HepG2 (cell line): ENCODE measurements at regions not wholly inside any gene's neighbourhood (a gene's known extent, or its start where the extent isn't known, plus 50 kb on each side); places are given as distances from the start of the nearest gene placed in this dataset.

Source experiments
- ATAC-seq: fragments of 200-7000 bp; cut with Tn5 transposase; 3 replicates; pipeline ENCODE4 v1.9.1; 2020; ENCODE audit warnings: mild to moderate bottlenecking, moderate library complexity
- BruUV-seq: library from RNA; stranded (reverse); fragments of 400-500 nt; replicated peaks from 2 replicates; lab custom pipeline; 2021; lab: Mats Ljungman, UMichigan
- CTCF ChIA-PET: fragments of 300-600 bp; formaldehyde crosslinking; extraction: SDS; loops from one replicate; lab custom pipeline; 2021; ENCODE audit warnings: low total read pairs, inconsistent platforms, low intra/inter-chr PET ratio; lab: Yijun Ruan, JAX
- POLR2A ChIA-PET: fragments of 350-600 bp; sonication (Branson Sonifier 250); formaldehyde crosslinking; loops from one replicate; lab custom pipeline; 2020; ENCODE audit warnings: antibody characterized with exemption, inconsistent platforms; lab: Yijun Ruan, JAX
- DNase-seq: peaks from one replicate; pipeline ENCODE4 v3.0.0-alpha.2; 2015; ENCODE audit warnings: low spot score
- FAIRE-seq: peaks from 3 replicates; lab custom pipeline; 2011; peaks lifted over from hg19 to GRCh38; lab: Jason Lieb, UNC
- H2AFZ ChIP-seq: one replicate; pipeline ENCODE4 v1.6.1; 2011; ENCODE audit warnings: low read length, inconsistent platforms
- H3K27ac ChIP-seq: fragments of 300-600 bp; 3 replicates; pipeline ENCODE4 v1.8.0; 2011; ENCODE audit warnings: mixed run types, mild to moderate bottlenecking, mixed read lengths, low read length, inconsistent platforms; ENCODE audit not compliant: insufficient read depth; ENCODE audit errors: extremely low read length
- H3K27me3 ChIP-seq, 2 experiments: fragments of 200-600 bp in 1 of 2; 2 replicates in 1 of 2; 3 replicates in 1 of 2; pipeline versions ENCODE4 v1.6.0 to v1.8.0; 2011; ENCODE audit warnings: low read length in 2 of 2, mild to moderate bottlenecking in 2 of 2, moderate library complexity in 2 of 2, inconsistent platforms in 1 of 2; ENCODE audit not compliant: insufficient read depth in 2 of 2, control insufficient read depth in 1 of 2
- H3K36me3 ChIP-seq, 2 experiments: fragments of 200-600 bp in 1 of 2; replicated peaks in 1 of 2; 2 replicates in 1 of 2; 3 replicates in 1 of 2; pipeline versions ENCODE4 v1.5.1 to v1.8.0; 2011; ENCODE audit warnings: low read length in 2 of 2, inconsistent platforms in 1 of 2; ENCODE audit not compliant: insufficient read depth in 2 of 2, control insufficient read depth in 1 of 2
- H3K4me1 ChIP-seq: 2 replicates; pipeline ENCODE4 v1.5.1; 2012; ENCODE audit warnings: low read length, inconsistent platforms; ENCODE audit not compliant: insufficient read depth
- H3K4me2 ChIP-seq: 2 replicates; pipeline ENCODE4 v1.6.0; 2011; ENCODE audit warnings: low read depth, low read length, inconsistent platforms
- H3K4me3 ChIP-seq, 3 experiments: fragments of 200-600 bp in 1 of 3; sonication (generic), shearing (Covaris generic) in 1 of 3; replicated peaks in 1 of 3; 2 replicates each; pipeline ENCODE4 v1.5.1; 2011 to 2016; ENCODE audit warnings: low read length in 3 of 3, inconsistent platforms in 2 of 3, low read depth in 2 of 3, mild to moderate bottlenecking in 2 of 3, control low read depth in 1 of 3, mixed read lengths in 1 of 3; ENCODE audit not compliant: insufficient read depth in 1 of 3
- H3K79me2 ChIP-seq: one replicate; pipeline ENCODE4 v1.6.1; 2011; ENCODE audit warnings: low read length, inconsistent platforms; ENCODE audit not compliant: insufficient read depth
- H3K9ac ChIP-seq: 2 replicates; pipeline ENCODE4 v1.6.0; 2011; ENCODE audit warnings: mild to moderate bottlenecking, low read depth, low read length, inconsistent platforms; ENCODE audit not compliant: insufficient read depth
- H3K9me3 ChIP-seq: 2 replicates; pipeline ENCODE4 v1.5.1; 2012; ENCODE audit warnings: mild to moderate bottlenecking, low read length
- H4K20me1 ChIP-seq: 2 replicates; pipeline ENCODE4 v1.6.0; 2011; ENCODE audit warnings: inconsistent platforms, mild to moderate bottlenecking, low read length, moderate library complexity; ENCODE audit not compliant: insufficient read depth
- CBX2 ChIP-seq, 2 experiments: fragments of 200-600 bp in 1 of 2; sonication (generic); formaldehyde crosslinking in 1 of 2; IDR thresholded peaks; 2 replicates each; pipeline versions ENCODE4 v1.7.0 to v1.8.1; 2018 to 2022; ENCODE audit warnings: low read depth in 2 of 2, low read length in 1 of 2, mild to moderate bottlenecking in 1 of 2, missing genetic modification reagents in 1 of 2
- DNMT3B ChIP-seq: conservative IDR thresholded peaks from 2 replicates; pipeline ENCODE4 v1.6.1; 2016; ENCODE audit warnings: missing biosample characterization, control low read depth
- EEA1 ChIP-seq: sonication (generic); formaldehyde crosslinking; IDR thresholded peaks from 2 replicates; pipeline ENCODE4 v1.5.1; 2020; ENCODE audit warnings: mild to moderate bottlenecking, missing genetic modification reagents, borderline replicate concordance
- IKZF1 ChIP-seq: fragments of 450-650 bp; IDR thresholded peaks from 2 replicates; pipeline ENCODE4 v1.7.1; 2016
- NCOA2 ChIP-seq: sonication (generic); formaldehyde crosslinking; IDR thresholded peaks from 2 replicates; pipeline ENCODE4 v1.8.0; 2022; ENCODE audit warnings: inconsistent platforms
- NFE2 ChIP-seq: sonication (generic); formaldehyde crosslinking; IDR thresholded peaks from 2 replicates; pipeline ENCODE4 v1.4.0; 2020; ENCODE audit warnings: missing genetic modification reagents
- NKX3-1 ChIP-seq: sonication (generic); formaldehyde crosslinking; IDR thresholded peaks from 2 replicates; pipeline ENCODE4 v1.5.0; 2020; ENCODE audit warnings: missing genetic modification reagents
- TFAP4 ChIP-seq: sonication (generic); IDR thresholded peaks from 2 replicates; pipeline ENCODE4 v1.6.1; 2016; ENCODE audit warnings: low read depth, borderline replicate concordance
- ZBTB46 ChIP-seq: sonication (generic); formaldehyde crosslinking; IDR thresholded peaks from 2 replicates; pipeline ENCODE4 v1.4.0; 2020; ENCODE audit warnings: mild to moderate bottlenecking, missing genetic modification reagents, borderline replicate concordance
- ZNF605 ChIP-seq: sonication (generic); formaldehyde crosslinking; IDR thresholded peaks from 2 replicates; pipeline ENCODE4 v1.8.0; 2022; ENCODE audit warnings: mild to moderate bottlenecking, missing genetic modification reagents
- ZNF7 ChIP-seq: IDR thresholded peaks from 2 replicates; pipeline ENCODE4 v1.6.1; 2016; ENCODE audit warnings: missing biosample characterization, missing genetic modification reagents
- WGBS: methylation state at CpG from one replicate; pipeline ENCODE4 v1.1.6; 2017; ENCODE audit warnings: low lambda C conversion rate; 5-methylcytosine and 5-hydroxymethylcytosine counted together
- in situ Hi-C: cut with HindIII; loops from 2 replicates; pipeline ENCODE4 v1.10.0; 2017; ENCODE audit warnings: low pct_unique_long_range_greater_than_20kb; ENCODE audit not compliant: extremely low pct_ligation_motif_present
- intact Hi-C: fragments of 100-400 bp; cut with micrococcal nuclease; formaldehyde crosslinking; loops from one replicate; pipeline ENCODE4 v1.10.0; 2022; ENCODE audit not compliant: unreplicated experiment
- TF ChIP-seq, protein P1 (sequence below): sonication (generic); formaldehyde crosslinking; IDR thresholded peaks from 2 replicates; pipeline ENCODE4 v1.4.0; 2020; ENCODE audit warnings: missing genetic modification reagents

- Histone ChIP-seq H3K4me1 (no peaks in the 10 kb centered on the region; the same call in 1 of the 2 replicates), H3K4me2 (no peak overlapping the region), H3K36me3 (no peaks in the 10 kb centered on the region), H3K79me2 (no peaks in the 10 kb centered on the region)
- POLR2A ChIA-PET: no interaction called here
- no peak for TF ChIP-seq NKX3-1 (CRISPR knock-in tag)
- no peak for TF ChIP-seq TFAP4
- TF ChIP-seq, protein P1, sequence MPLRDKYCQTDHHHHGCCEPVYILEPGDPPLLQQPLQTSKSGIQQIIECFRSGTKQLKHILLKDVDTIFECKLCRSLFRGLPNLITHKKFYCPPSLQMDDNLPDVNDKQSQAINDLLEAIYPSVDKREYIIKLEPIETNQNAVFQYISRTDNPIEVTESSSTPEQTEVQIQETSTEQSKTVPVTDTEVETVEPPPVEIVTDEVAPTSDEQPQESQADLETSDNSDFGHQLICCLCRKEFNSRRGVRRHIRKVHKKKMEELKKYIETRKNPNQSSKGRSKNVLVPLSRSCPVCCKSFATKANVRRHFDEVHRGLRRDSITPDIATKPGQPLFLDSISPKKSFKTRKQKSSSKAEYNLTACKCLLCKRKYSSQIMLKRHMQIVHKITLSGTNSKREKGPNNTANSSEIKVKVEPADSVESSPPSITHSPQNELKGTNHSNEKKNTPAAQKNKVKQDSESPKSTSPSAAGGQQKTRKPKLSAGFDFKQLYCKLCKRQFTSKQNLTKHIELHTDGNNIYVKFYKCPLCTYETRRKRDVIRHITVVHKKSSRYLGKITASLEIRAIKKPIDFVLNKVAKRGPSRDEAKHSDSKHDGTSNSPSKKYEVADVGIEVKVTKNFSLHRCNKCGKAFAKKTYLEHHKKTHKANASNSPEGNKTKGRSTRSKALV (CRISPR knock-in tag): no peak
- no peak for TF ChIP-seq ZNF605 (CRISPR knock-in tag)
- TF ChIP-seq, all 625 proteins: peak for 0
- Histone ChIP-seq H2AFZ (no peak overlapping the region), H3K27me3 (no peaks in the 10 kb centered on the region; a peak in 1 of 5 replicates), H3K9ac (no peak overlapping the region), H3K9me3 (no peaks in the 10 kb centered on the region), H3K4me3 (no peak overlapping the region), H4K20me1 (no peaks in the 10 kb centered on the region), H3K27ac (no peak overlapping the region)
- intact Hi-C loops: no loop called here
- no TSS peak for BruUV-seq
- CTCF ChIA-PET: no interaction called here
- FAIRE-seq (no peak), ATAC-seq (no peak), DNase-seq (no peak)
- 51% methylated on average over 4 of the region's 5 CpGs for WGBS
- in situ Hi-C loops: no loop called here
Observed at GRCh38 chr15:100738614-100739013, 136.2 kb downstream of the ASB7 start.

GRCh38 chr15:100740138-100740537, 137.7 kb downstream of the ASB7 start:
- in situ Hi-C loops: no loop called here
- H3K79me2 ChIP-seq: no peaks in the 10 kb centered on the region
- H3K4me1 ChIP-seq: no peaks in the 10 kb centered on the region
- DNase-seq (no peak), FAIRE-seq (no peak), ATAC-seq (no peak)
- H3K4me3 ChIP-seq: no peak overlapping the region
- no peaks in the 10 kb centered on the region for H4K20me1 ChIP-seq
- no peaks in the 10 kb centered on the region for H3K27me3 ChIP-seq
- no peak overlapping the region for H3K27ac ChIP-seq
- ChIA-PET CTCF (no interaction called here), POLR2A (no interaction called here)
- H3K9me3 ChIP-seq: no peaks in the 10 kb centered on the region
- no TSS peak for BruUV-seq
- intact Hi-C loops: no loop called here
- WGBS: 46% methylated on average over 2 of the region's 2 CpGs
- no peak overlapping the region for H3K4me2 ChIP-seq
- no peak overlapping the region for H3K9ac ChIP-seq
- H3K36me3 ChIP-seq: no peaks in the 10 kb centered on the region
- no peak overlapping the region for H2AFZ ChIP-seq
- TF ChIP-seq IKZF1 (no peak), NFE2 (CRISPR knock-in tag) (no peak), EEA1 (CRISPR knock-in tag) (no peak), CBX2 (IDR thresholded peaks at IDR 0.05; ENCODE audit: low read depth, low read length) (no peak), CBX2 (CRISPR knock-in tag; IDR thresholded peaks at IDR 0.05; ENCODE audit: low read depth) (no peak), NCOA2 (CRISPR knock-in tag) (no peak), ZBTB46 (CRISPR knock-in tag) (no peak), DNMT3B (CRISPR knock-in tag) (no peak), ZNF7 (CRISPR knock-in tag) (no peak)
- TF ChIP-seq, all 625 proteins: peak for 0
